Kidney (tissue), 13 donors: ENCODE measurements at regions not wholly inside any gene's neighbourhood (a gene's known extent, or its start where the extent isn't known, plus 50 kb on each side); places are given as distances from the start of the nearest gene placed in this dataset.

ENCODE experiments used
- DNase-seq, 5 donors: peaks; one replicate each; pipeline ENCODE4 v3.0.0-alpha.2; 2013 to 2020
- FAIRE-seq: peaks from 2 replicates; lab custom pipeline; 2012; peaks lifted over from hg19 to GRCh38; lab: Jason Lieb, UNC
- H3K27ac ChIP-seq, 2 donors: one replicate each; pipeline ENCODE4 v1.7.0; 2013; ENCODE audit warnings: low read depth in 2 of 2, low read length in 2 of 2, inconsistent platforms in 1 of 2
- H3K27me3 ChIP-seq: one replicate; pipeline ENCODE4 v1.7.1; 2013; ENCODE audit warnings: low read length, inconsistent platforms; ENCODE audit not compliant: control insufficient read depth, insufficient read depth
- H3K36me3 ChIP-seq, 3 donors: one replicate each; pipeline versions ENCODE4 v1.7.0 to v1.7.1; 2013; ENCODE audit warnings: low read length in 3 of 3, control low read depth in 1 of 3, inconsistent platforms in 1 of 3; ENCODE audit not compliant: insufficient read depth in 3 of 3, control insufficient read depth in 2 of 3
- H3K4me1 ChIP-seq, 3 donors: one replicate each; pipeline versions ENCODE4 v1.7.0 to v1.7.1; 2013; ENCODE audit warnings: low read length in 3 of 3, inconsistent platforms in 1 of 3, low read depth in 1 of 3; ENCODE audit not compliant: control insufficient read depth in 2 of 3, insufficient read depth in 2 of 3
- H3K4me3 ChIP-seq, 3 donors: one replicate each; pipeline versions ENCODE4 v1.7.0 to v1.8.1; 2013; ENCODE audit warnings: low read length in 3 of 3, control low read depth in 1 of 3, inconsistent platforms in 1 of 3
- H3K9ac ChIP-seq, 3 donors: one replicate each; pipeline versions ENCODE4 v1.7.0 to v1.7.1; 2013; ENCODE audit warnings: low read length in 3 of 3, control low read depth in 1 of 3, inconsistent platforms in 1 of 3
- H3K9me3 ChIP-seq, 3 donors: one replicate each; pipeline versions ENCODE4 v1.7.0 to v1.7.1; 2013; ENCODE audit warnings: low read length in 3 of 3, control low read depth in 1 of 3, inconsistent platforms in 1 of 3; ENCODE audit not compliant: control insufficient read depth in 2 of 3, insufficient read depth in 1 of 3
- CTCF ChIP-seq: IDR thresholded peaks from 3 replicates; pipeline ENCODE4 v1.5.1; 2012; ENCODE audit warnings: mild to moderate bottlenecking, moderate library complexity, borderline replicate concordance; ENCODE audit not compliant: insufficient read depth; ENCODE audit errors: extremely low read depth
- intact Hi-C: fragments of 100-400 bp; cut with DNase I; formaldehyde crosslinking; loops from one replicate; pipeline ENCODE4 v1.11.1; 2022
- donor health status: control.
- donor health status: control.
- donor health status: control.
- donor health status: control.
- donor health status: control.
- donor health status: DM: yes; HTN: yes; CAD: no.
- donor health status: Normal renal cell carcinoma (clear cell type).

GRCh38 chr10:128209862-128210214, 83.6 kb upstream of the MKI67 start:
- Histone ChIP-seq H3K36me3 (no peaks in the 10 kb centered on the region), H3K27ac (no peak overlapping the region), H3K4me1 (no peaks in the 10 kb centered on the region), H3K27me3 (no peaks in the 10 kb centered on the region), H3K4me3 (peak overlapping the region in 2 of 3 donors; percentile 36 to 60), H3K9me3 (no peaks in the 10 kb centered on the region), H3K9ac (no peak overlapping the region)
- intact Hi-C loops = no loop called here
- FAIRE-seq (no peak), DNase-seq (peak in 1 of 5 donors; percentile 56)
- no peak for TF ChIP-seq CTCF

- H3K4me3 ChIP-seq = peak overlapping the region; percentile 29 to 60 (median 36)
- DNase-seq = peak; percentile 64 to 90 (median 75)
- no peak for FAIRE-seq
- no peaks in the 10 kb centered on the region for H3K27me3 ChIP-seq
- TF ChIP-seq CTCF = peak; percentile 61
- no peaks in the 10 kb centered on the region for H3K4me1 ChIP-seq
- intact Hi-C loops = no loop called here
- H3K9me3 ChIP-seq = no peaks in the 10 kb centered on the region
- peak overlapping the region in 1 of 3 donors; percentile 36 for H3K9ac ChIP-seq
- no peaks in the 10 kb centered on the region for H3K36me3 ChIP-seq
- H3K27ac ChIP-seq = no peak overlapping the region
Observed at GRCh38 chr10:128210215-128211063, 84.2 kb upstream of the MKI67 start.

- Histone ChIP-seq H3K4me3 (peak overlapping the region in 1 of 3 donors; percentile 60), H3K9me3 (no peaks in the 10 kb centered on the region), H3K27me3 (no peaks in the 10 kb centered on the region), H3K27ac (no peak overlapping the region), H3K36me3 (no peaks in the 10 kb centered on the region), H3K4me1 (no peaks in the 10 kb centered on the region), H3K9ac (no peak overlapping the region)
- intact Hi-C loops = no loop called here
- no peak for TF ChIP-seq CTCF
- no peak for FAIRE-seq
- DNase-seq = peak in 1 of 5 donors; percentile 52
Observed at GRCh38 chr10:128211064-128211504, 84.9 kb upstream of the MKI67 start.
